A673 (cell line): ENCODE measurements at regions not wholly inside any gene's neighbourhood (a gene's known extent, or its start where the extent isn't known, plus 50 kb on each side); places are given as distances from the start of the nearest gene placed in this dataset.

Experiments
- BruUV-seq: library from RNA; stranded (reverse); fragments of 400-500 nt; replicated peaks from 2 replicates; lab custom pipeline; 2021; lab: Mats Ljungman, UMichigan
- CTCF ChIA-PET: fragments of 300-600 bp; sonication (Branson Sonifier 250); formaldehyde crosslinking; loops from one replicate; lab custom pipeline; 2022; ENCODE audit warnings: antibody characterized with exemption; lab: Charles Lee
- POLR2A ChIA-PET: fragments of 300-600 bp; sonication (Branson Sonifier 250); formaldehyde crosslinking; loops from one replicate; lab custom pipeline; 2022; ENCODE audit warnings: antibody characterized with exemption; ENCODE audit not compliant: low non-redundant PET; lab: Charles Lee
- DNase-seq: peaks from one replicate; pipeline ENCODE4 v3.0.0-alpha.2; 2015; ENCODE audit warnings: low spot score
- H3K27ac ChIP-seq: fragments of 200-600 bp; sonication (generic); 2 replicates; pipeline ENCODE4 v1.5.1; 2016; ENCODE audit warnings: mixed run types, low read depth, mild to moderate bottlenecking, mixed read lengths, antibody characterized with exemption, low read length; ENCODE audit not compliant: poor library complexity, severe bottlenecking
- H3K27me3 ChIP-seq: fragments of 200-600 bp; sonication (generic); replicated peaks from 2 replicates; pipeline ENCODE4 v1.6.1; 2017; ENCODE audit warnings: mixed run types, low read depth, mild to moderate bottlenecking, mixed read lengths, antibody characterized with exemption, low read length; ENCODE audit not compliant: insufficient read depth, poor library complexity
- H3K36me3 ChIP-seq: fragments of 200-600 bp; sonication (generic); 2 replicates; pipeline ENCODE4 v1.6.1; 2016; ENCODE audit warnings: mixed run types, mild to moderate bottlenecking, mixed read lengths, antibody characterized with exemption, low read length; ENCODE audit not compliant: insufficient read depth, poor library complexity, severe bottlenecking
- H3K4me1 ChIP-seq: fragments of 200-600 bp; sonication (generic); 2 replicates; pipeline ENCODE4 v1.6.1; 2017; ENCODE audit warnings: mixed run types, mild to moderate bottlenecking, mixed read lengths, antibody characterized with exemption, low read length; ENCODE audit not compliant: insufficient read depth, poor library complexity, severe bottlenecking
- H3K4me3 ChIP-seq: fragments of 200-600 bp; sonication (generic); 2 replicates; pipeline ENCODE4 v1.5.1; 2016; ENCODE audit warnings: low read depth, mixed run types, mild to moderate bottlenecking, mixed read lengths, low read length; ENCODE audit not compliant: poor library complexity, severe bottlenecking
- H3K9me3 ChIP-seq: fragments of 200-600 bp; sonication (generic); 2 replicates; pipeline ENCODE4 v1.6.1; 2016; ENCODE audit warnings: mixed run types, low read depth, mild to moderate bottlenecking, mixed read lengths, antibody characterized with exemption, low read length; ENCODE audit not compliant: poor library complexity, severe bottlenecking
- CTCF ChIP-seq: fragments of 300-800, 200-600 bp; sonication (generic); conservative IDR thresholded peaks from 2 replicates; pipeline ENCODE4 v1.5.1; 2017; ENCODE audit warnings: low read depth, mild to moderate bottlenecking, antibody characterized with exemption, low read length, moderate library complexity, mixed read lengths
- EZH2 ChIP-seq: fragments of 200-600 bp; sonication (generic); IDR thresholded peaks from 2 replicates; pipeline ENCODE4 v1.6.1; 2017; ENCODE audit warnings: borderline replicate concordance, low read depth, mild to moderate bottlenecking, mixed read lengths, antibody characterized with exemption, low read length; ENCODE audit not compliant: poor library complexity, severe bottlenecking
- intact Hi-C: fragments of 100-400 bp; cut with micrococcal nuclease; formaldehyde crosslinking; loops from one replicate; pipeline ENCODE4 v1.10.0; 2022; ENCODE audit not compliant: unreplicated experiment

- BruUV-seq, result no TSS peak
- CTCF ChIA-PET, result no interaction called here
- Histone ChIP-seq H3K9me3 (no peaks in the 10 kb centered on the region), H3K4me1 (no peaks in the 10 kb centered on the region), H3K27ac (no peak overlapping the region), H3K36me3 (no peaks in the 10 kb centered on the region), H3K27me3 (no peaks in the 10 kb centered on the region), H3K4me3 (no peak overlapping the region)
- POLR2A ChIA-PET, result no interaction called here
- DNase-seq, result peak; percentile 9
- intact Hi-C loops, result no loop called here
- no peak for TF ChIP-seq EZH2
- no peak; the same call in 1 of the 2 replicates for TF ChIP-seq CTCF
Observed at GRCh38 chr2:150097901-150098531, 389.5 kb downstream of the RND3 start.

- Histone ChIP-seq H3K27me3 (no peaks in the 10 kb centered on the region), H3K4me1 (no peaks in the 10 kb centered on the region), H3K9me3 (no peaks in the 10 kb centered on the region), H3K27ac (no peak overlapping the region), H3K36me3 (no peaks in the 10 kb centered on the region), H3K4me3 (no peak overlapping the region)
- TF ChIP-seq CTCF, result no peak
- TF ChIP-seq EZH2, result no peak
- intact Hi-C loops, result no loop called here
- ChIA-PET POLR2A (no interaction called here), CTCF (no interaction called here)
- DNase-seq, result no peak
- BruUV-seq, result no TSS peak
Observed at GRCh38 chr2:150097402-150097801, 390.1 kb downstream of the RND3 start.

GRCh38 chr2:150095361-150096095 lies 391.9 kb downstream of the RND3 start:
- H3K36me3 ChIP-seq, result no peaks in the 10 kb centered on the region
- intact Hi-C loops, result no loop called here
- no TSS peak for BruUV-seq
- ChIA-PET CTCF (no interaction called here), POLR2A (no interaction called here)
- TF ChIP-seq CTCF (no peak), EZH2 (no peak)
- no peaks in the 10 kb centered on the region for H3K9me3 ChIP-seq
- H3K4me1 ChIP-seq, result no peaks in the 10 kb centered on the region
- H3K4me3 ChIP-seq, result no peak overlapping the region
- DNase-seq, result no peak
- no peak overlapping the region for H3K27ac ChIP-seq
- no peaks in the 10 kb centered on the region for H3K27me3 ChIP-seq
